ENCODE measurements at regions not wholly inside any gene's neighbourhood (a gene's known extent, or its start where the extent isn't known, plus 50 kb on each side); places are given as distances from the start of the nearest gene placed in this dataset.
A peak's percentile ranks its signal among the peaks of the same experiment; 100 is the strongest.

GRCh38 chr11:23704183-23704582 is 792.7 kb upstream of the LUZP2 start:
- no peak for TF ChIP-seq CTCF (IDR thresholded peaks at IDR 0.05; ENCODE audit: low read depth, low read length)
- in situ Hi-C loops (cut with HindIII; ENCODE audit: low sequenced_read_pairs), result no loop called here
- no peak overlapping the region for H3K4me3 ChIP-seq (ENCODE audit: low read depth, low read length)
- DNase-seq (ENCODE audit: low read depth, low spot score), result no peak

GRCh38 chr11:23711981-23712380 is 784.9 kb upstream of the LUZP2 start:
- H3K4me3 ChIP-seq (ENCODE audit: low read depth, low read length), result no peak overlapping the region
- no peak for DNase-seq (ENCODE audit: low read depth, low spot score)
- in situ Hi-C loops (cut with HindIII; ENCODE audit: low sequenced_read_pairs), result no loop called here
- TF ChIP-seq CTCF (IDR thresholded peaks at IDR 0.05; ENCODE audit: low read depth, low read length), result no peak

- no peak for TF ChIP-seq CTCF (IDR thresholded peaks at IDR 0.05; ENCODE audit: low read depth, low read length)
- H3K4me3 ChIP-seq (ENCODE audit: low read depth, low read length), result no peak overlapping the region
- DNase-seq (ENCODE audit: low read depth, low spot score), result no peak
- in situ Hi-C loops (cut with HindIII; ENCODE audit: low sequenced_read_pairs), result no loop called here
Measured at GRCh38 chr11:23719016-23719415, 777.8 kb upstream of the LUZP2 start.

GRCh38 chr11:23723861-23724260 is 773.0 kb upstream of the LUZP2 start:
- H3K4me3 ChIP-seq (ENCODE audit: low read depth, low read length), result no peak overlapping the region
- no peak for TF ChIP-seq CTCF (IDR thresholded peaks at IDR 0.05; ENCODE audit: low read depth, low read length)
- in situ Hi-C loops (cut with HindIII; ENCODE audit: low sequenced_read_pairs), result no loop called here
- no peak for DNase-seq (ENCODE audit: low read depth, low spot score)

GRCh38 chr11:23725752-23726151 is 771.1 kb upstream of the LUZP2 start:
- H3K4me3 ChIP-seq (ENCODE audit: low read depth, low read length), result no peak overlapping the region
- peak; percentile 30 for DNase-seq (ENCODE audit: low read depth, low spot score)
- no peak for TF ChIP-seq CTCF (IDR thresholded peaks at IDR 0.05; ENCODE audit: low read depth, low read length)
- in situ Hi-C loops (cut with HindIII; ENCODE audit: low sequenced_read_pairs), result no loop called here

- no peak overlapping the region for H3K4me3 ChIP-seq (ENCODE audit: low read depth, low read length)
- in situ Hi-C loops (cut with HindIII; ENCODE audit: low sequenced_read_pairs), result no loop called here
- peak; percentile 5 for DNase-seq (ENCODE audit: low read depth, low spot score)
- no peak for TF ChIP-seq CTCF (IDR thresholded peaks at IDR 0.05; ENCODE audit: low read depth, low read length)
Measured at GRCh38 chr11:23727387-23727786, 769.5 kb upstream of the LUZP2 start.

- in situ Hi-C loops (cut with HindIII; ENCODE audit: low sequenced_read_pairs), result no loop called here
- H3K4me3 ChIP-seq (ENCODE audit: low read depth, low read length), result no peak overlapping the region
- no peak for TF ChIP-seq CTCF (IDR thresholded peaks at IDR 0.05; ENCODE audit: low read depth, low read length)
- DNase-seq (ENCODE audit: low read depth, low spot score), result peak; percentile 73
Measured at GRCh38 chr11:23727794-23728193, 769.1 kb upstream of the LUZP2 start.
